B cell (primary cell): ENCODE measurements at regions not wholly inside any gene's neighbourhood (a gene's known extent, or its start where the extent isn't known, plus 50 kb on each side); places are given as distances from the start of the nearest gene placed in this dataset.

Experiments used
- EZH2 ChIP-seq: IDR thresholded peaks from 2 replicates; pipeline ENCODE4 v1.6.1; 2012; ENCODE audit warnings: borderline replicate concordance, low read depth, mild to moderate bottlenecking, moderate library complexity, low read length; ENCODE audit not compliant: insufficient read depth, poor library complexity, severe bottlenecking
- TF ChIP-seq, protein P1 (sequence below): fragments of 200-600 bp; IDR thresholded peaks from one replicate; pipeline ENCODE4 v1.8.0; 2022; ENCODE audit warnings: antibody characterized with exemption, mild to moderate bottlenecking

DNA sequence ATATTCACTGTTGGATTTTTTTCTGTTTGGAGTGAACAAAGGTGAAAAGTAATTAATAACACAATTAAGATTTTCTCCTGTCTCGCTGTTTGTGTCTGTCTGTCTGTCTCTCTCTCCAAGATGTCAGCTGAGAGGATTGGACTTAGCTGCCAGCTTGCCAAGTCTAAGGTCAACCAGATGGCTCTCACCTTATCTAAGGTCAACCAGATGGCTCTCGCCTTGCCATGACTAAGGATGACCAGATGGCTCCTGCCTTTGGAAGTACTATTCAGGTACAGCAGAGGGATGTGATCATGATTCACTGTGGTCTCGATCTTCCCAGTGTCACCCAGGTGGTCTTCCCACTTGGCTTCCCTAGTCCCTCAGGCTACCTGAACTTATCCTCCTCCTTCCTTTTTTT is 1436.4 kb downstream of the UQCRFS1 start:
- TF ChIP-seq, protein P1, sequence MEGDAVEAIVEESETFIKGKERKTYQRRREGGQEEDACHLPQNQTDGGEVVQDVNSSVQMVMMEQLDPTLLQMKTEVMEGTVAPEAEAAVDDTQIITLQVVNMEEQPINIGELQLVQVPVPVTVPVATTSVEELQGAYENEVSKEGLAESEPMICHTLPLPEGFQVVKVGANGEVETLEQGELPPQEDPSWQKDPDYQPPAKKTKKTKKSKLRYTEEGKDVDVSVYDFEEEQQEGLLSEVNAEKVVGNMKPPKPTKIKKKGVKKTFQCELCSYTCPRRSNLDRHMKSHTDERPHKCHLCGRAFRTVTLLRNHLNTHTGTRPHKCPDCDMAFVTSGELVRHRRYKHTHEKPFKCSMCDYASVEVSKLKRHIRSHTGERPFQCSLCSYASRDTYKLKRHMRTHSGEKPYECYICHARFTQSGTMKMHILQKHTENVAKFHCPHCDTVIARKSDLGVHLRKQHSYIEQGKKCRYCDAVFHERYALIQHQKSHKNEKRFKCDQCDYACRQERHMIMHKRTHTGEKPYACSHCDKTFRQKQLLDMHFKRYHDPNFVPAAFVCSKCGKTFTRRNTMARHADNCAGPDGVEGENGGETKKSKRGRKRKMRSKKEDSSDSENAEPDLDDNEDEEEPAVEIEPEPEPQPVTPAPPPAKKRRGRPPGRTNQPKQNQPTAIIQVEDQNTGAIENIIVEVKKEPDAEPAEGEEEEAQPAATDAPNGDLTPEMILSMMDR: no peak
- TF ChIP-seq EZH2: no peak
